IPS-20b (cell line): ENCODE measurements at regions not wholly inside any gene's neighbourhood (a gene's known extent, or its start where the extent isn't known, plus 50 kb on each side); places are given as distances from the start of the nearest gene placed in this dataset.

Source experiments
- H3K27ac ChIP-seq: one replicate; pipeline ENCODE4 v1.5.1; 2013; ENCODE audit warnings: low read length
- H3K27me3 ChIP-seq: 2 replicates; pipeline ENCODE4 v1.6.1; 2013; ENCODE audit warnings: mild to moderate bottlenecking, low read length, inconsistent platforms; ENCODE audit not compliant: insufficient read depth
- H3K36me3 ChIP-seq: 2 replicates; pipeline ENCODE4 v1.6.1; 2013; ENCODE audit warnings: low read depth, mild to moderate bottlenecking, inconsistent platforms, low read length, moderate library complexity; ENCODE audit not compliant: insufficient read depth
- H3K4me1 ChIP-seq: 2 replicates; pipeline ENCODE4 v1.6.1; 2013; ENCODE audit warnings: mild to moderate bottlenecking, control low read depth, inconsistent platforms, low read length, moderate library complexity; ENCODE audit not compliant: insufficient read depth
- H3K4me3 ChIP-seq: 2 replicates; pipeline ENCODE4 v1.5.1; 2013; ENCODE audit warnings: mild to moderate bottlenecking, low read length, inconsistent platforms
- H3K9ac ChIP-seq: 2 replicates; pipeline ENCODE4 v1.6.1; 2013; ENCODE audit warnings: low read depth, mild to moderate bottlenecking, inconsistent platforms, low read length, moderate library complexity
- H3K9me3 ChIP-seq: 2 replicates; pipeline ENCODE4 v1.6.1; 2013; ENCODE audit warnings: mild to moderate bottlenecking, low read depth, low read length, inconsistent platforms; ENCODE audit not compliant: insufficient read depth

- H3K9ac ChIP-seq, result no peak overlapping the region
- H3K36me3 ChIP-seq, result no peaks in the 10 kb centered on the region
- H3K4me1 ChIP-seq, result no peaks in the 10 kb centered on the region
- no peaks in the 10 kb centered on the region for H3K27me3 ChIP-seq
- H3K9me3 ChIP-seq, result no peaks in the 10 kb centered on the region
- no peak overlapping the region for H3K4me3 ChIP-seq
- H3K27ac ChIP-seq, result no peak overlapping the region
Observed at GRCh38 chr2:72011370-72011689, 136.3 kb downstream of the CYP26B1 start.

- no peak overlapping the region for H3K27ac ChIP-seq
- no peaks in the 10 kb centered on the region for H3K4me1 ChIP-seq
- H3K9ac ChIP-seq, result no peak overlapping the region
- no peaks in the 10 kb centered on the region for H3K9me3 ChIP-seq
- H3K4me3 ChIP-seq, result no peak overlapping the region
- no peaks in the 10 kb centered on the region for H3K27me3 ChIP-seq
- H3K36me3 ChIP-seq, result no peaks in the 10 kb centered on the region
Observed at GRCh38 chr2:72010647-72011369, 136.9 kb downstream of the CYP26B1 start.

- Histone ChIP-seq H3K4me3 (no peak overlapping the region), H3K4me1 (no peaks in the 10 kb centered on the region), H3K36me3 (no peaks in the 10 kb centered on the region), H3K9me3 (no peaks in the 10 kb centered on the region), H3K27me3 (no peaks in the 10 kb centered on the region), H3K27ac (no peak overlapping the region), H3K9ac (no peak overlapping the region)
Observed at GRCh38 chr2:72008608-72009007, 139.1 kb downstream of the CYP26B1 start.

- H3K4me1 ChIP-seq, result no peaks in the 10 kb centered on the region
- no peaks in the 10 kb centered on the region for H3K36me3 ChIP-seq
- no peak overlapping the region for H3K27ac ChIP-seq
- no peak overlapping the region for H3K9ac ChIP-seq
- H3K4me3 ChIP-seq, result no peak overlapping the region
- H3K27me3 ChIP-seq, result no peaks in the 10 kb centered on the region
- H3K9me3 ChIP-seq, result no peaks in the 10 kb centered on the region
Observed at GRCh38 chr2:72007402-72007801, 140.3 kb downstream of the CYP26B1 start.

GRCh38 chr2:72006188-72006736 is 141.4 kb downstream of the CYP26B1 start:
- Histone ChIP-seq H3K9ac (no peak overlapping the region), H3K27me3 (no peaks in the 10 kb centered on the region), H3K4me3 (no peak overlapping the region), H3K27ac (no peak overlapping the region), H3K4me1 (no peaks in the 10 kb centered on the region), H3K36me3 (no peaks in the 10 kb centered on the region), H3K9me3 (no peaks in the 10 kb centered on the region)

GRCh38 chr2:72004976-72005375 is 142.7 kb downstream of the CYP26B1 start:
- H3K4me1 ChIP-seq, result no peaks in the 10 kb centered on the region
- H3K27me3 ChIP-seq, result no peaks in the 10 kb centered on the region
- H3K36me3 ChIP-seq, result no peaks in the 10 kb centered on the region
- no peak overlapping the region for H3K4me3 ChIP-seq
- H3K9me3 ChIP-seq, result no peaks in the 10 kb centered on the region
- no peak overlapping the region for H3K9ac ChIP-seq
- no peak overlapping the region for H3K27ac ChIP-seq

- Histone ChIP-seq H3K9me3 (no peaks in the 10 kb centered on the region), H3K4me1 (no peaks in the 10 kb centered on the region), H3K36me3 (no peaks in the 10 kb centered on the region), H3K9ac (no peak overlapping the region), H3K27me3 (no peaks in the 10 kb centered on the region), H3K27ac (no peak overlapping the region), H3K4me3 (no peak overlapping the region)
Observed at GRCh38 chr2:72004201-72004915, 143.3 kb downstream of the CYP26B1 start.

- H3K4me3 ChIP-seq, result no peak overlapping the region
- no peak overlapping the region for H3K27ac ChIP-seq
- no peaks in the 10 kb centered on the region for H3K27me3 ChIP-seq
- H3K36me3 ChIP-seq, result no peaks in the 10 kb centered on the region
- H3K9me3 ChIP-seq, result no peaks in the 10 kb centered on the region
- no peak overlapping the region for H3K9ac ChIP-seq
- no peaks in the 10 kb centered on the region for H3K4me1 ChIP-seq
Observed at GRCh38 chr2:72003796-72004195, 143.9 kb downstream of the CYP26B1 start.

- no peak overlapping the region for H3K9ac ChIP-seq
- H3K4me1 ChIP-seq, result no peaks in the 10 kb centered on the region
- no peak overlapping the region for H3K4me3 ChIP-seq
- H3K27me3 ChIP-seq, result no peaks in the 10 kb centered on the region
- H3K9me3 ChIP-seq, result no peaks in the 10 kb centered on the region
- H3K27ac ChIP-seq, result no peak overlapping the region
- H3K36me3 ChIP-seq, result no peaks in the 10 kb centered on the region
Observed at GRCh38 chr2:72003124-72003523, 144.5 kb downstream of the CYP26B1 start.

GRCh38 chr2:72001937-72002690 is 145.5 kb downstream of the CYP26B1 start:
- H3K9me3 ChIP-seq, result no peaks in the 10 kb centered on the region
- H3K4me1 ChIP-seq, result no peaks in the 10 kb centered on the region
- H3K27ac ChIP-seq, result no peak overlapping the region
- H3K36me3 ChIP-seq, result no peaks in the 10 kb centered on the region
- H3K9ac ChIP-seq, result no peak overlapping the region
- no peaks in the 10 kb centered on the region for H3K27me3 ChIP-seq
- H3K4me3 ChIP-seq, result no peak overlapping the region

- Histone ChIP-seq H3K27ac (no peak overlapping the region), H3K27me3 (no peaks in the 10 kb centered on the region), H3K4me3 (no peak overlapping the region), H3K9me3 (no peaks in the 10 kb centered on the region), H3K4me1 (no peaks in the 10 kb centered on the region), H3K36me3 (no peaks in the 10 kb centered on the region), H3K9ac (no peak overlapping the region)
Observed at GRCh38 chr2:72000110-72000509, 147.6 kb downstream of the CYP26B1 start.
